LHCN-M2 (cell line): ENCODE measurements at regions not wholly inside any gene's neighbourhood (a gene's known extent, or its start where the extent isn't known, plus 50 kb on each side); places are given as distances from the start of the nearest gene placed in this dataset.
A peak's percentile ranks its signal among the peaks of the same experiment; 100 is the strongest.

Experiments used
- DNase-seq: peaks from one replicate; pipeline ENCODE4 v3.0.0-alpha.2; 2012; ENCODE audit warnings: low read depth

- peak; percentile 77 for DNase-seq
Measured at GRCh38 chr6:137731960-137732616, 135.0 kb upstream of the TNFAIP3 start.

- no peak for DNase-seq
Measured at GRCh38 chr6:137733372-137733771, 133.7 kb upstream of the TNFAIP3 start.

GRCh38 chr6:137734005-137734874, 132.8 kb upstream of the TNFAIP3 start:
- DNase-seq: no peak

GRCh38 chr6:137734875-137735182, 132.2 kb upstream of the TNFAIP3 start:
- no peak for DNase-seq

- peak; percentile 59 for DNase-seq
Measured at GRCh38 chr6:137736048-137736818, 130.8 kb upstream of the TNFAIP3 start.

- DNase-seq: no peak
Measured at GRCh38 chr6:137736911-137737310, 130.1 kb upstream of the TNFAIP3 start.

- no peak for DNase-seq
Measured at GRCh38 chr6:137737836-137738596, 129.0 kb upstream of the TNFAIP3 start.

- no peak for DNase-seq
Measured at GRCh38 chr6:137738931-137739504, 128.0 kb upstream of the TNFAIP3 start.

GRCh38 chr6:137739544-137739943, 127.5 kb upstream of the TNFAIP3 start:
- DNase-seq: no peak

GRCh38 chr6:137740091-137740755, 126.8 kb upstream of the TNFAIP3 start:
- DNase-seq: no peak

- no peak for DNase-seq
Measured at GRCh38 chr6:137740967-137741761, 125.9 kb upstream of the TNFAIP3 start.

- DNase-seq: no peak
Measured at GRCh38 chr6:137743493-137743892, 123.6 kb upstream of the TNFAIP3 start.

- no peak for DNase-seq
Measured at GRCh38 chr6:137744877-137745276, 122.2 kb upstream of the TNFAIP3 start.

- DNase-seq: no peak
Measured at GRCh38 chr6:137745321-137745720, 121.7 kb upstream of the TNFAIP3 start.

- no peak for DNase-seq
Measured at GRCh38 chr6:137746264-137746663, 120.8 kb upstream of the TNFAIP3 start.

GRCh38 chr6:137749696-137750211, 117.3 kb upstream of the TNFAIP3 start:
- DNase-seq: no peak

GRCh38 chr6:137750297-137750696, 116.8 kb upstream of the TNFAIP3 start:
- DNase-seq: no peak

GRCh38 chr6:137751768-137752560, 115.1 kb upstream of the TNFAIP3 start:
- no peak for DNase-seq

- DNase-seq: no peak
Measured at GRCh38 chr6:137754366-137754765, 112.7 kb upstream of the TNFAIP3 start.
